ENCODE measurements at regions not wholly inside any gene's neighbourhood (a gene's known extent, or its start where the extent isn't known, plus 50 kb on each side); places are given as distances from the start of the nearest gene placed in this dataset.
"Not testable (repeated sequence)": the region's sequence is repeated elsewhere in the genome, so short reads cannot be mapped to it uniquely, and the experiment has no call there.

DNA sequence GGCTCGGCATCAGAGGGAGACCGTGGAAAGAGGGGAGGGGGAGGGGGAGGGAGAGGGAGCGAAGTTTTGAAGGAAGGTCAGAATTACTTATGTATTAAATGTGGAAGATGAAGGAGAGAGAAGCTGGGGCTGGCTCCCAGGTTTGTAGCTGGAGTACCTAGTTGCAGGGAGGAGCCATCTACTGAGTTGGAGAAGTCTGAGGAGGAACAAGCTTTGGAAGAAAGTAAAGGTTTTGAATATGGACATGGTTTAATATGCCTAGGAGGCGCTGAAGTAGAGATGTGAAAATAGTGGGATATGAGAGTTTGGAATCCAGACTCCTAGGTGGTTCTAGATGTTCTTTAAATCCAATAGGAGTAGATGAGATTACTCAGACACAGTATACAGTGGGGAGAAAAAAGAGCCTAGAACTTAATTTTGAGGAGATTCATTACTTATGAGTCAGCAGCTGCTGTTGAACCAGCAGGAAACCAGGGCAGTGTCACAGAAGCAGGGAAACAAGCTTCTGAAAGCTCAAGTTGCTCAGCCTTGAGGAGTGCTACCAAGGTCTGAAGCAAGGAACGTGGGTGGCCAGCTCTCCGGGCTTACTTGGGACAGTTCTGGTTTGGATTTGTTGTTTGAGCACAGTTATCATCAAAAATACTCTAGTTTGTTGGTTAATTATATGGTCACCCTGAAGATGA, 149.3 kb downstream of the UTRN start:
- peak; percentile 14 for DNase-seq (ENCODE audit: low spot score)

DNA sequence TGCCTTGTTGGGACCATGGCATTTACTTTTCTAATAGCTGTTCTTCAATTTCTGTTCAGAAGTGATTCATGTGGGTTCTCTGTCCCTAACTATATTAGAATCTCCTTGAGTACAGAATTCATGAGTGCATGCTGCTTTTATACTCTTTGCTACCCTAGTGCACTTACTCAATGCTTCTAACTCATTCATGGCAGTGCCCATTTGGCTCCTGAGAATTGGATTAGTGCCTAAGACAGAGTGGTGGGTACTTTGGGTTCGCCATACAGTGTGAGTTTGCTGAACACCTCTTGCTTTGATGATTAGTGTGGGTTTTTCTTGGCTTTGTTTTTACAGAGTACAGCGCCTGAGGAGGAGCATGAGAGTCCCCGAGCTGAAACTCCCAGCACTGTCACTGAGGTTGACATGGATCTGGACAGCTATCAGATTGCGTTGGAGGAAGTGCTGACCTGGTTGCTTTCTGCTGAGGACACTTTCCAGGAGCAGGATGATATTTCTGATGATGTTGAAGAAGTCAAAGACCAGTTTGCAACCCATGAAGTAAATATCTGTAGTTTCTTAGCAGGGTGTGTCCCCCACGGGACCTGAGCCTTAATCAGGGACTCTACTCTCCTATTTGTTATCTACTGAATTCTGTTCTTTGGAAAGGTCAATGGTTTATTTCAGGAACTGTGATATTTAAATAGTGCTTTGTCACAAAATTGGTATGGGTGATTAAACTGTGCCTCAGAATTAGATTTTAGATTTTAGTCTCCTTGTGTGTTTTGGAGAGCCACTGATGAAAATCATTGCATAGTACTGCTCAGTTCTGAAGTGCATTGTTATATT, 150.7 kb downstream of the UTRN start:
- no peak for DNase-seq (ENCODE audit: low spot score)

DNA sequence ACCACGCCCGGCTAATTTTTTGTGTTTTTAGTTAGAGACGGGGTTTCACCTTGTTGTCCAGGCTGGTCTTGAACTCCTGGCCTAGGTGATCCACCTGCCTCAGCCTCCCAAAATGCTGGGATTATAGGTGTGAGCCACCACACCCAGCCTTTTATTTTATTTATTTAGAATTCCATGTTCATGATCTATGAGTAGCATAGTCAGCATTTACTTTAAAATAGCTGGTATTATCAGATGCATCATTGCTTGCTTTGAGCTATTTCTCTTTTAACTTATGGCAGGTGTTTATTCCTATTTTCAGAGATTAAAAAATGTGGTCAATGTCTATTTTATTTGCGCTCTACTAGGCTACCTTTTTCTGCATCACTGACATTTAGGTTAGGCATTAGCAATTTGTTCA, 152.0 kb downstream of the UTRN start:
- no peak for DNase-seq (ENCODE audit: low spot score)

DNA sequence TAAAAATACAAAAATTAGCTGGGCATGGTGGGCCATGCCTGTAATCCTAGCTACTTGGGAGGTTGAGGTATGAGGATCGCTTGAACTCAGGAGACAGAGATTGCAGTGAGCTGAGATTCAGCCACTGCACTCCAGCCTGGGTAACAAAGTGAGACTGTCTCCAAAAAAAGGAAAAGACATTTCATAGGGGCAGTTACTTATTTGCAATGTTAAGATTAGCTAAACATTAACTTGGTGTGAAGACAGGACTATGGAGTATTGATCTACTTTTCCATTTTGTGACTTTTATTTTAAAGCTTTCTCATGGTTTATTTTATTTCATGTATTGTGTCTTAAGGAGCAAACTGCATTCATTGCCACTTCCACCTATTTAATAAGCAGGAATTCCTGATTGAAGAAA, 153.0 kb downstream of the UTRN start:
- DNase-seq (ENCODE audit: low spot score) = no peak

DNA sequence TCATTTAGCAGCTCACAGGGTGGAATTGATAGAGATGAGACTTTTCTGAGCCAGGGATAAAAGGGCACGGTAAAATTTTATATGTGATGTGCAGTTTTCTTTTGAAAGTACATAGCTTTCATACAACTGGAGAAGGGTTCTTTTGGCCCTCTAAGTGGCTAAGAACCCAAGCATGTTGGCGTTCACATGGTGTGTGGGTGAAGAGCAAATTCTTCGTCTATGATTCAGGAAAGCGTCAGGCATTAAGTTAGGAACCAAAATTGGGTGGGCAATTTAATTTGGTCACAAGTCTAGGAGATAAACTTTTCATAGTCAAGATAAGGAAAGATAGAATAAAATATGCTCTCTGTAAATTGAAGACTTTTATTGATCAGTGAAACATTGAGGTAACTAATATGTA, 153.9 kb downstream of the UTRN start:
- no peak for DNase-seq (ENCODE audit: low spot score)

DNA sequence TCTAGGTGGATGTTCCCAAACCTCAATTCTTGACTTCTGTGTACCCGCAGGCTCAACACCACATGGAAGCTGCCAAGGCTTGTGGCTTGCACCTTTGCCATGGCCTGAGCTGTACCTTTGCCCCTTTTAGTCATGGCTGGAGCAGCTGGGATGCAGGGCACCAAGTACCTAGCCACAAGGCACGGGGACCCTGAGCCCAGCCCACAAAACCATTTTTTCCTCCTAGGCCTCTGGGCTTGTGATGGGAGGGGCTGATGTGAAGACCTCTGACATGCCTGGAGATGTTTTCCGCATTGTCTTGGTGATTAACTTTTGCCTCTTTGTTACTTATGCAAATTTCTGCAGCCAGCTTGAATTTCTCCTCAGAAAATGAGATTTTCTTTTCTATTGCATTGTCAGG, 156.7 kb downstream of the UTRN start:
- DNase-seq (ENCODE audit: low spot score) = not testable (repeated sequence)

DNA sequence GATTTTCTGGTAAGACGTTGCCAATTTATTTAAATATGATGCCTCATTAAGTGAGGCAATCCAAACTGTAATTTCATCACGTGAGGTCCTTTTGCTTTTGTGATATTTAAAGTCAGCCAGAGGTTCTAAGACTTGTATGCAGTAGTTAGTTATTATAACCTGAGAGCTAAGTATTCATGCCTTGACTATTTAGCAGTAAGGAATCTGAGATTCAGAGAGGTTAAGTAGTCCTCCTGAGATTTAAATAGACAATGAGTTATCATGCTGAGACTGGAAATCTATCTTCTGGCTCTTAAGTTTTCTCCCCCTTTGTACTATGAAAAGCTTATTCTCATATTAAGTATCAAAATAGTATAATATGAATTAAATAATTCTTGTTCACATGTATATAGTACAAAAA, 158.0 kb downstream of the UTRN start:
- no peak for DNase-seq (ENCODE audit: low spot score)

DNA sequence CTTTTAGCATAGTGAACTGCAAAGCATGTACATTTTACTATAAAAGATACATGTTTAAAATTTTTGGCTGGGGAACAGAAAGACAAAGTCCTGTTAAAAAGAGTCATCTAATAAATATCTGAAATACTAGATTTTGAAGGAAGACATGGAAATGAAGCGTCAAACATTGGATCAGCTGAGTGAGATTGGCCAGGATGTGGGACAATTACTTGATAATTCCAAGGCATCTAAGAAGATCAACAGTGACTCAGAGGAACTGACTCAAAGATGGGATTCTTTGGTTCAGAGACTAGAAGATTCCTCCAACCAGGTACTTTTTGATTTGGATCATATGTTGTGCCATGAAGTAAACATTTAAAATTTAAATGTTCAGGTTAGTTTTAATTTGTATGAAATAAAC, 162.3 kb downstream of the UTRN start:
- no peak for DNase-seq (ENCODE audit: low spot score)

DNA sequence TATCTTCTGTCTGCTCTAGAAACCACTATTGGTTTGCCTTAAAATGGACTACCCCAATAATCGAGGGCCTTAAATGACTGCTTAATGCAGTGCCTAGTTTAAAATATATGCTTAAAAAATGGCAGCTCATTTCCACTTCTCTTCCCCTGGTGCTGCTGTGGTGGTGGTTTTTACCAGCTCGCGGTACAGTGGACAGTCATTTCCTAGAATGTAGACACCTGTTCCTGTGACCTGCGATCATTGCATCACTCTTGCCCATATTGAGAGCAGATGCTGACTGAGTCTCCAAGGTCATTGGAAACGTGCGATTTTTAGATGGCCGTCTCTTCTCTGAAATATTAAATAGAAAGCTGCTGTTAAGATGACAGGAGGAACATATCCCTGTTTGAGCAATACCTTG, 164.1 kb downstream of the UTRN start:
- DNase-seq (ENCODE audit: low spot score) = no peak

DNA sequence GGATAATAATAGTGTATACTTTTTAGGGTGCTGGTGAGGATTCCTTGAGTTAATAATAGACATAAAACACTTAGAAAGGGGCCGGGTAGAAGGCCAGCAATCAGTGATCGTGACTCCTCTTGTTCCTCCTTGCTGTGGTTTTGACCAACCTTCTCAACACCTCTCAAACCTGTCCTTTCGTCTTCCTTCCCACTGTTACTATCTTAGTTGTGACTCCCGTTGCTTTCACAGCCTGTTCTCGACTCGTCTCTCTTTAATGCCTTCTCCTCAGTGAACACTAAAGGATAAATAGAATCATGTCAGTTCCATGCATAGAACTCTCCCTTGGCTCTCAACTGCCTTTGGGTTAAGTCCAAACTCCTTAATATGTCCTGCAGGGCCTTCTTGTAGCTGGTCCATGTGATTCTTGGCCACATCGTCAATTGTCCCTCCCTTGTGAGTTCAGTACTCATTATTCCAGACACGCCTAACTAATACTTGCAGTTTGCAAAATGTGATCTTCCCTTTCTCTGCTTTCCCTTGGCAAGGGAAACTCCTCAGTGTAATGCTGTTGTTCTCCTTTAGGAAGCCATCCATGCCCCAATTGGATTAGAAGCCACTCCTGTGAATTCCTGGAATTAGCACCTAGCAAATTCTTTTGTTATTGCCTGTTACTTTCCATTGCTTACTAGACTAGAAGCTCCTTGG, 164.9 kb downstream of the UTRN start:
- no peak for DNase-seq (ENCODE audit: low spot score)

DNA sequence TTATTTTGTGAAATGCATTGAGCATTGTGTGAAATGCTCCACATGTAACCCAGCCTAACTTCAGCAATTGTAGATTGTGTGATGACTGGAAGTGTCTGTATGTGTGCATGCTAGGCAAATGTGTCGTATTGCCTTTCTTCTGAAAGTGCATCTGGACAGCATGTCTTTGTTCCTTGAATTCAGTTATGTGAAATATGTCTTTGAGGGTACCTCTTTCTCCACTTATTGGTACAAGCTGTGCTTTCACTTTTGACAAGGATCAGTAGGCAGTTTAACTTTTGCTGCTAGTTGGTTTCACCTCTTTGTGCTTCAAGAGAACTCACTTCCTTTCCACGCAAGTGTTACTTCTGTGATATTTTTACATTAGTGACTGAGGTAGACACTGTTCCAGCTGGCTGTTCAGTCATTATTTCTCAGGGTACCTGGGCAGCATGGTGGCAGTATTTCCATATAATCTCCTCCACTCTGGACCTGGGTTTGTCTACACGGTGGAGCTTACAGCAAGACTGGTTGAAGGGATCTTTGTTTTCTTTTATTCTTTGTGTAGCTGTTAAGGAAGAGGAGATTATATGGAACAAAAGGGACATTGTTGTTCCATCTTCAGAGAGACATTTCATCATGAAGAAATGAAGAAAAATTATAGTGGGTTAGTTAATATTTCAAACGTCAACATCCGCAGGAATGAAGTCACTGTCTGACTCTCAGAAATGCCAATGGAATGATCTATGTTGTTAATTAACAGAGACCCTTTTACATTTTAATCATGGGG, 175.4 kb downstream of the UTRN start:
- peak; percentile 6 for DNase-seq (ENCODE audit: low spot score)

DNA sequence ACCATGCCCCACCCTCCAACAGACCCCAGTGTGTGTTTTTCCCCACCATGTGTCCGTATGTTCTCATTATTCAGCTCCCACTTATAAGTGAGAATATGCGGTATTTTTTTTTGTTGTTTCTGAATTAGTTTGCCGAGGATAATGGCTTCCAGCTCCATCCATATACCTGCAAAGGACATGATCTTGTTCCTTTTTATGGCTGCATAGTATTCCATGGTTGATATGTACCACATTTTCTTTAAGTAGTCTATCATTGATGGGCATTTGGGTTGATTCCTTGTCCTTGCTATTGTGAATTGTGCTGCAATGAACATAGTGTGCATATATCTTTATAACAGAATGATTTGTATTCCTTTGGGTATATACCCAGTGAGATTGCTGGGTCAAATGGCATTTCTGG, 176.9 kb downstream of the UTRN start:
- no peak for DNase-seq (ENCODE audit: low spot score)

DNA sequence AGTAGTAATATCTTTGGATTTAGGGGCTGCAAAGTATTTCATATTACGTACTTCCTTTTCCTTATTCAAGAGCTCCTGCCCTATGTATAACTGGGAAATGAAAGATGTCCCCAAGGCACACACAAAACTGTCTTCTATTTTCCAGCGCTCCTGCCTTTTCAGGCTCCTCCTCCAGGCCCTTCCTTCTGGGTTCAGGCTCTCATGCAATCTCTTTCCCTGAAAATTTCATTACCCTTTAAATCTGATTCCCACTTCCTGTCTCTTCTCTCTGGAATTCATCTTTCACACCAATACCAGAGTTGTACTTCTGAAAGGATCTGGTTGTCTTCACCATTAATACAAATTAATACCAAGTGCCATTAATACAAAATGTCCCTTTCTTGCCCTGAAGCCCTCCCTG, 181.6 kb downstream of the UTRN start:
- no peak for DNase-seq (ENCODE audit: low spot score)

DNA sequence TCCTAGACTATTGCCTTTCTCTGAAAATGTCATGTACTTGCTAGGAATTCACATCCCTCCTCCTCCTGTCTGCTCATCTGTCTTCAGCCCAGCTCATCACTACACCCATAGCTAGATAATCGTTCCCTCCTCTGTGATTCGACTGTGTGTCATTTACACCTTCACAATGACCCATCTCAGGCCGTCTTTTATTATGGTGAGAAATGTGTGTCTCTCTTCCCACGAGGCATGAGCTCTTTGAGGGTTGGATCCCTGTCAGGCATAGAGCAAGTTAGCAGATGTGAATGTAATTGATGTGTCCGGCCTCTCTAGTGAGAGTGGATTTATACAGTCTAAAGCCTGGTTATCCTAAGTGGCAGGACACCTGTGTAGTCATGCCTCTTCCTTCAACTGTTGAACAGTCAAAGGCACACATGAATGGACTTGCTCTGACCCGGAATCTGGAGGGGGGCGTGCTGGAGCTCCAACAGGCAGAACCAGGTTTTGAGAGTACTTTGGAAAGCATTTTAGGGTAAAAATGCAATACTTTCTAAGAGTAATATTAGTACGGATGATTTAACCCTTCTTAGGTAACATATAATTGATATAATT, 182.1 kb downstream of the UTRN start:
- peak; percentile 52 for DNase-seq (ENCODE audit: low spot score)

DNA sequence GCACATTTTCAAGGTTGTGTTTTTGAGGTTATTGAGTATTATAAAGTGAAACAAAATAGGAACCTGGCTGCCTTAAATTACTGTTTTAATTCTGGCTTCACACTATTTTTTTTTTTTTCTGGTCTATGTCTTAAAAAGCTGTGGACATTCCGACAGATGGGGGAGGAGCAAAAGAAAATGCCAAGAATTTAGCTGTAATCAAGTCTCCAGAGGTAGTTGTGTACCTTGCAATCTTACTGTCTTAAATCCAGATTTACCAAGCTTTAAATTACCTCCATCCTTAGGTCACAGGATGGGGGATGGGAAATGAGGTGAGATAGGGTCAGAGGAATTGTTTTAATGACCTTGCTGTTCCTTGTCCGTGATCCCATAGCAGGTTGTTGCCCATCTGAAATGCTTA, 182.8 kb downstream of the UTRN start:
- DNase-seq (ENCODE audit: low spot score) = no peak

DNA sequence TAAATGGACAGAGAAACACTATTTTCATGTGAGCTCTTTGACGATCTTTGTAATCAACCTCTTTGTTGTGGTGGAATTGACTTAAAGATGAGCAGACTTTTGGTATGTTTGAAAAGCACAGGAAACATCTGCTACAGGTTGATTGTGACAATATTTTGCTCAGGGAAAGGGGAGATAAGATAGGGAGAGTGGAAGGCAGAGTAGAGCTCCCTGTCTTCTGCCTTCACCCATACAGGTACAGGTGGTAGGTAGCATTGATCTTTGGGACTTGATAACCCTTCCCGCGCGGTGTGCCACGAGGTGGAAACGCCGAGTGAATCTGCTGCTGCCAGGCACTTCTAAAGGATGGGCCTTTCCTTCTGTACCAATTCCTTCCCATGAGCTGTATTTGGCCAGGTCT, 183.6 kb downstream of the UTRN start:
- DNase-seq (ENCODE audit: low spot score) = no peak

DNA sequence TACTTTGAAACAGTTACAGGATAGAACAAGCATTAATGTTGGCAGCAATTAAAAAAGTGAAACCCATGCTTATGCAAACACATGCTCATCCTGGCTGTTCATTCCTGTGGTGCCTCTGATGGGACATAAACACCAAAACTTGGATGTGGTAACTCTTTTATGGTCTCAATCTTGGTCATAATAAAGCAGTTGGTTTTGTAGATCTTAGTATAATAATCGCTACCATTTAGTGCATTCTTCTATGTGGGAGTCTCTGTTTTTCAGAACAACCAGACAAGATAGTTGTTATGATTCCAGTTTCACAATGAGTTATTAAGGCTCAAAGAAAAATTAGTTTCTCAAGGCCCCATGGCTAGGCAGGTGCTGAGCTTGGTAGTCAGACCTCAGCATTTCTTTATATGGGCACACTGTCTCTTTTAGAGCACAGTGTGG, 184.0 kb downstream of the UTRN start:
- DNase-seq (ENCODE audit: low spot score) = no peak

DNA sequence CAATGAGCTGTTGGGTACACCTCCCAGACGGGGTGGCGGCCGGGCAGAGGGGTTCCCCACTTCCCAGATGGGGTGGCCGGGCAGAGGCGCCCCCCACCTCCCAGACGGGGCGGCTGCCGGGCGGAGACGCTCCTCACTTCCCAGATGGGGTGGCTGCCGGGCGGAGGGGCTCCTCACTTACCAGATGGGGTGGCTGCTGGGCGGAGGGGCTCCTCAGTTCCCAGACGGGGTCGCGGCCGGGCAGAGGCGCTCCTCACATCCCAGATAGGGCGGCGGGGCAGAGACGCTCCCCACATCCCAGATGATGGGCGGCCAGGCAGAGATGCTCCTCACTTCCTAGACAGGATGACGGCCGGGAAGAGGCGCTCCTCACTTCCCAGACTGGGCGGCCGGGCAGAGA, 185.1 kb downstream of the UTRN start:
- not testable (repeated sequence) for DNase-seq (ENCODE audit: low spot score)

DNA sequence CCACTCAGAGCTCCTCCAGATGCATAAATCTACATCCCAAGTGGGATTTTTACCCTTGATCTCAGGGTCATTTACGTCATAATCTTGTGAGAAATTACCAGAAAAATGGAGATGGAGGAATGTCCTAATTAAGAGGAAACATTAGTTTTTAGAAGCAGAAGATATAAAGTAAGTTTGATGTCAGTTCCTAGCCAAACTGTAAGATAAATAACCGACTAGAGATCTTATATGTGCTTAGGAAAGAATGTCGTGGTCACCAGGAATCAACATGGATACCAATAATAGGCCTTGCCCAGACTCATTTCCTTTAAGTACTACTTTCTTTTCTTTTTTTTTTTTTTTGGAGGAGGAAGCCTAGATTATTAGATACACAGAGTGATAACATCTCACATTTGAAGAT, 186.9 kb downstream of the UTRN start:
- DNase-seq (ENCODE audit: low spot score) = no peak

DNA sequence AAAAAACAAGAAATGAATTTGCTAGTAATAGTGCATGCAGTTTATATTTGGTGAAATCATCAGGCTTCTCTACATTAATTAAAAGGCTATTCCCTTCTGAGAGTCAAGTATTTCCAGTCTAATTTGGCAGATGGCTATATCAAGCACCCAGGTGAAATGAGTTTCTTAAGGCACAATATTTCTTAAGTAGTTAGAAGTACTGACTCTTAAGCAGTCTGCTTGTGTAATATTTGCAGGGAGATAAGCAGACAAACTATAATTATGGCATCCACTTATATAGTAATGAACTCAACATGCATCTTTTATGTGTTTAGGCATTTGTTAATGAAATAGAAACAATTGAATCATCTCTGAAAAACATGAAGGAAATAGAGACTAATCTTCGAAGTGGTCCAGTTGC, 189.2 kb downstream of the UTRN start:
- DNase-seq (ENCODE audit: low spot score) = no peak

DNA sequence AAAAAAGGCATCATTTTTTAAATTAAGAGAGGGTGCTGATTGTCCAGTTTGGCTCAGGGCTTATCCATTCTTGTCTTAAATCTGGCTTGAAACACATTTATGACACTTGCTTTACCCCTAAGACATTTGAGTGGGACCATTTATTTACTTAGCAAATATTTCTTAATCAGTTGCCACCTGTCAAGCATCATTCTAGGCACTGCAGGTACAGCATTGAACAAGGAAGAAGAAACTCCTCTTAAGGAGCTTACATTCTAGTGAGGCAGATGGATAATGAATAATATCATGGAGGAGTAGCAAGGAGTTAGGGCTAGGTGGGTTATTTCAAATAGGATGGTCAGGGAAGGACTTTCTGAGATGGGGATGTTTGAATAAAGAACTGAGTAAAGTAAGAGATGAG, 189.8 kb downstream of the UTRN start:
- no peak for DNase-seq (ENCODE audit: low spot score)

DNA sequence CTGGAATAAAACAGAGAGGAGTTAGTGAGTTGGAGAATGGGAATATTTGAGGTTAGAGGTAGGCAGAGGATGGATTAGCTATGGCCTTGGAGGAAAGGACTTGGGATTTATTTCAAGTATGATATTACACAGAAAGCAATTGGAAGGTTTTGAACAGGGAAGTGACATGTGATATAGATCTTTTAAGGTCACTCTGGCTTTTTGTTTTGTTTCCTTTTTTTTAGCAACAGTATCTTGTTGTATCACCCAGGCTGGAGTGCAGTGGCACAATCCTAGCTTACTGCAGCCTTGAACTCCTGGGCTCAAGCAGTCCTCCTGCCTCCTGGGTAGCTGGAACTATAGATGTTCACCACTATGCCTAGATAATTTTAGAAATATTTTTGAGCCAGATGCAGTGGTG, 190.3 kb downstream of the UTRN start:
- DNase-seq (ENCODE audit: low spot score) = no peak
